Activated CD8-positive, alpha-beta memory T cell treated with anti-CD3 and anti-CD28 coated beads for 48 hours (primary cell): ENCODE measurements at regions not wholly inside any gene's neighbourhood (a gene's known extent, or its start where the extent isn't known, plus 50 kb on each side); places are given as distances from the start of the nearest gene placed in this dataset.

Experiments used
- DNase-seq, 3 experiments: peaks; one replicate each; pipeline ENCODE4 v3.0.0-alpha.2; 2020; ENCODE audit warnings: low read depth in 2 of 3, low spot score in 2 of 3

DNA sequence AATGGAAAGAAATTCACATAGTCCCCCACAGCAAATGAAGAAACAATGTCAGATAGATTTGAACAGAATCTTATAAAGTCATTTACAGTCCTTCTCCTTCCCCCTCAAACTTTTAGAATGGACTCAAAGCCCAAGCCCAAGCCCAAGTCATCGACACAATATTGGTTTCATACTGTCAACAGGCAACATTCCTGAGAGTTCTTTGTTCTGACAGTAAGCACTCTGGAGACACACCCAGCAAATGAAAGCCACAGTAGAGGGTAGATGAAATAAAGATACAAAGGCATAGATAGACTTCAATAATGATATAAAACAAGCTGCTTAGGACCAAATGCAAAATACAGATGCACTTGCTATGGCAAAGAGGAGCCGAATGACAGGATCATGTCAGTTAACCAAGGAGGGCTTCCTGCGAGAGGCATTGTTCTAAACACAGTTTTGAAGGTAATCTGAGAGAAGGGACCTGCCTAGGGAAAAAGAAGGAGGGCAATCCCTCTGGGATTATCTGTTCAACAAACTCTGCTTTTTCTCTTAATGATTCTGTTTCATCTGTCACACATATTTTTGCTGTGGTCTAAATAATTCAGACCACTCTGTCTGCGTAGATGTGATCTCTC lies 97.1 kb upstream of the MAP4K3 start:
- no peak for DNase-seq

DNA sequence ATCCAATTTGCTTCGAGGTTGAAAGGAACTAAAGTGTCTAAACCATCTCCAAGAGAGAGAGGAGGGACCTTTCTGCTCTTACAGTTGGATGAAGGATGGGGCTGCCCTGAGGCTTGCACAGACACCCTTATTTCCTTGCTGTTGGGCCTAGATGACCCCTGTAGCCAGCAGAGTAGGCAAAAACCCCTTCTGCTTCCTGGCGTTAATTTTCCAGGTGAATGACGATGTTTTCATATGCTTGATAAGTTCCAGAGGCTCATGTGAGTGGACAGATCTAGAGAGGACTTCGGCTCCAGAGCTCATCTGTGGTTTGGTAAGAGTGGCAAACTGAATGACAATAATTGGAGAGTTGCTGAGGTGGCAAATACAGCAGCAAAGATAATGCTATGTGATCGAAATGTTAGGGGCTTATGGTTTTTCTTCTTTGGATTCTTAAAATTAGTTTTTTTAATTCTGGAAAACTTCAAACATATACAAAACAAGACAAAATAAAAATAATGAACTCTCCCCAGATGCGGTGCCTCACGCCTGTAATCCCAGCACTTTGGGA lies 98.6 kb upstream of the MAP4K3 start:
- no peak for DNase-seq

DNA sequence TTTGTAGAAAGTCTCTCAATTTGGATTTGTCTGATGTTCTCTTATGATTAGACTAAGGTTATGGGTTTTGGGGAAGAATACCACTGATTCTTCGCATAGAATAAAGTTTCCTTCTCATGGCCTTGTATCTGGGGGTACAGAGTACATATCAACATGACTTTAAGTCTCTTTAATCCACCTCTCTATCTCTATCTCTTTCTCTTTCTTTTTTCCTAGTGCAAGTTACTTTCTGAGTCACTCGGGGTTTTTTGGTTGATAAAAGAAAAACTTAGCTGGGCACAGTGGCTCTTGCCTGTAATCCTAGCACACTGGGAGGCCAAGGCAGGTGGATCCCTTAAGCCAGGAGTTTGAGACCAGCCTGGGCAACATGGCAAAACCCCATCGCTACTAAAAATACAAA lies 100.1 kb upstream of the MAP4K3 start:
- no peak for DNase-seq

DNA sequence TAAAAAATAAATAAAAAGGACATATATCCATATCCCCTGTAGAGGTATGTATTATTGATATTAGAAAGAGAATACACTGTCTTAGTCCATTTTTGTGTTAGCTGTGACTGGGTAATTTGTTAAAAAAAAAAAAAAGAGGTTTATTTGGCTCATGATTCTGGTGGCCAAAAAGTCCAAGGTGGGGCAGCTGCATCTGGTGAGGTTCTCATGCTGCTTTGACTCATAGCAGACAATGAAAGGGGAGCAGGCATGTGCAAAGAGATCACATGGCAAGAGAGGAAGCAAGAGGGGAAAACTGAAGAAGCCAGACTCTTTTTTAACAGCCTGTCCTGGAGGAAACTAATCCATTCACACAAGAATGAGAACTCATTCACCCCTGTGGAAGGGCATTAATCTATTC lies 101.6 kb upstream of the MAP4K3 start:
- no peak for DNase-seq

DNA sequence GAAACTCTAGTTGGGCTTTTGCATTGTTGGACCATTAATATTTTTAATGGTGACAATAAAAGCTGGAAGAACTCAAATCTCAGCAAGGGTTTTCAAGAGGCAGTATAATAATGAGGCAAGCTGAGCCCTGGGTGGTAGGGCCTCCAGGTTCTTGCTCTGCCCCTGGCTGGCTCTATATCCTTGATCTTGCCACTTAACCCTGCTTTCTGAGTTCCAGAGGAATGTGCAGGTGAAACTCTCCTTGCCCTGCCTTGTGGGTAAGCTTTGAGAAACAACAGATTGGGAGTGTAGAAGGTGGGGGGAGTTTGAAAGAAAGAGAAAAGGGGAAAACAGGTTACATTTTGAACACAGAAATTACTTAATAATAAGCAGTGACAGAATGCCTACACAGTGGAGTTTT lies 103.3 kb upstream of the MAP4K3 start:
- no peak for DNase-seq

DNA sequence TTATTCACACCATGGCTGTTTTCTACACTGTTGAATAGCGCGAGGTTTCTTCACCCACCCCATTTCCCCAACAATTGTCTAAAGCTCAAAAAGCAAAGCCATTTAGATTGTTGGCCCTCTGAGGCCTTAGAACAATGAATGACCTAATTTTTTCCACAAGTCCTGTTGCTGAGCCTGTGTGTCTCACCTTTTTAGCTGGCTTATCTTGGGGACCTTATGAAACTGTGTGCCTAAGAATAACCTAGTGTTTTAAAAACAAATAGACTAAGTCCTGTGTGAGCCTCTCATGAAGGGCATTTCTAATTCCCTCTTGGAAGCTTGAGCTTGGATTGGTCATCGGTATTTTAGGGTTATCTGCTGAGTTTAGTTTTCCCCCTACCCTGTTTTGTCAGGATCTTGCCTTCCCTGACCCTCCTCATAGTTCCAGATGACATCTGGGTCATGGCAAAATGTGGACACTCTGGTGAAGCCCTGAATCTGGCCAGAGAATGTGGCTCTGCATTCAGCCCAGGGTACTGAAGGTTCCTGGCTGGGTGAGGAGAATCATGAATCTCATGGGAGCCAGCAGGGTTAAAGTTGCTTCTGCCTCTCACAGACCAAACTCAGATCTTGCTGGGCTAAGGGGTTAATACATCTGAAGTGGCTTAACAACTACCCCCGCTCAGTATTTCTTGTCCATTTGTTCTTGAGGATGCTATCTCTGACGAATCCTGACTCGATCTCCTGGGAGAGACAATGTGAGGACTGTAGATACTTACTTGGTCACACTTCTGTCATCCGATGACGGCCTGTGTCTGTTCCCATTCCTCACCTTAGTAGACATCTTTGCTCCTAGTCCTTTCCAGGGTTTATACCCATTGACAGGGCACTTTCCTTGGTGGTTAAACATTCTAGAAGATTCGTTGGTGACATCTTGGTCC lies 104.2 kb upstream of the MAP4K3 start:
- DNase-seq, result no peak

DNA sequence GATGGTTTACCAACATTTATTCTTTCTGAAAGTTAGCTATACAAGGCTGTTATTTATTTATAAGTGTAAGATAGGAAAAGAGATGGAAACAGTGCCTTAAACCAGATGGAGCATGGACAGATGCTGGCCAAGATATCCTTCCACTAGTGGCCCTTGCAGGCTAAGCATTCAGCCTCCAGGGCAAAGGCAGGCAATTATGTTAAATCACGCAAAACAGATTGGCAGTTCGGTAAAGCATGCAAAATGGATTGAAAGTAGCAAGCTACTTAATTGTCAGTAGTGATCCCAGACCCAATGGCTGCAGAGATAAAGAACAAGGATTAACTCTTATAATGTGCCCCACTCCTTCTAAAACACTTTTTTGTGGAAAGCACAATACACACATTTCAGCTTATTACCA lies 105.4 kb upstream of the MAP4K3 start:
- no peak for DNase-seq

DNA sequence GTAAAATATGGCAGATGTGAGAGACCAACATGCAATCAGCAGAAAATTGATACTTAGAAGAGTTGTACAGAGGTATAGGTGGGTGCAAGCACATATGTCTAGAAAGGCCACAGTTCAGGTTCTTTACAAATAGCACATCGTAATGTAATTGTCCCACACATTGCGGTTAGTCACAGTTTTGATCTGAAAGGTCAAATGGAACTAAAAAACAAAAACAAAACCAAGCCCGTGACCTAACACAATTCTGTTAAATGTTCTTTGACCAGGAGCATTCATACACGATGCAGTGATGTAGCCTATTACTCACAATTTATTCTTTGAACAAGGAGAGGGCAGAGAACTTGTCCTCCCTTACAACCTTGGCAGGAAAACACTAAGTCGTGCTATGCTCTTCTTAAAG lies 108.9 kb upstream of the MAP4K3 start:
- DNase-seq, result no peak

DNA sequence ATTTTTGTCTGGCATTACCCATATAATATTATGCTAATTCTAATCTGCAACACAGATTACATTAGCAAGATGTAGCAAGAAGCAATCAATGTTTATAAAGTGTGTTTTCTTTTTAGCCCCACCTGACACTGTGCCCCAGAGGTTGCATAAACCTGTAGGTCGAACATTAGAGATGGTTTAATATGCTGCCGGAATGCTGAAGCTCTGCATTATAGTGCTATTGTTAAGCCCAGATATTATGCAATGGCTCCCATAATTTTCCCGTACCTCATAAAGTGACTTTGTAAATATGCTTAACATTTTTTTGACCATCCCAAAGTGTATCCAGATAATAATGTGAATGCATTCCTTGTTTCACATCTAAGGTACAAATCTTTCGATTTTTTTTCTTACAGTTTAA lies 109.3 kb upstream of the MAP4K3 start:
- DNase-seq, result no peak

DNA sequence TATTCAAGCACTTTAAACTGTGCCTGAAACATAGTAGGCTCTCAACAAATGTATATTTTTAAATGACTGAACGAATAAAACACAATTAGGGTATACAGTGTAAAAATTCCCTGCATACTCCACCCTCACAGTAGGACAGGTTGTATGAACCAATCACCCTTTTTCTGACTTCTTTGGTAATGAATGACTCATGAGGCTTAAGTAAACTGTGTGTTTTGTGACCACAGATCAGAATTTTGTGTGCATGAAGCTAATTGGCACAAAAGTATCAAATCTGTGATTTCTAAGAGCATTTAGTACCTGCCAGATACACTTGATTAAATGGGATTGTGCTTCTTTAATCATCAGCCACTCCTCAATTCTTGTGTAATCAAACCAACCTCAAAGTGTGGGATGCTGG lies 109.9 kb upstream of the MAP4K3 start:
- no peak for DNase-seq

DNA sequence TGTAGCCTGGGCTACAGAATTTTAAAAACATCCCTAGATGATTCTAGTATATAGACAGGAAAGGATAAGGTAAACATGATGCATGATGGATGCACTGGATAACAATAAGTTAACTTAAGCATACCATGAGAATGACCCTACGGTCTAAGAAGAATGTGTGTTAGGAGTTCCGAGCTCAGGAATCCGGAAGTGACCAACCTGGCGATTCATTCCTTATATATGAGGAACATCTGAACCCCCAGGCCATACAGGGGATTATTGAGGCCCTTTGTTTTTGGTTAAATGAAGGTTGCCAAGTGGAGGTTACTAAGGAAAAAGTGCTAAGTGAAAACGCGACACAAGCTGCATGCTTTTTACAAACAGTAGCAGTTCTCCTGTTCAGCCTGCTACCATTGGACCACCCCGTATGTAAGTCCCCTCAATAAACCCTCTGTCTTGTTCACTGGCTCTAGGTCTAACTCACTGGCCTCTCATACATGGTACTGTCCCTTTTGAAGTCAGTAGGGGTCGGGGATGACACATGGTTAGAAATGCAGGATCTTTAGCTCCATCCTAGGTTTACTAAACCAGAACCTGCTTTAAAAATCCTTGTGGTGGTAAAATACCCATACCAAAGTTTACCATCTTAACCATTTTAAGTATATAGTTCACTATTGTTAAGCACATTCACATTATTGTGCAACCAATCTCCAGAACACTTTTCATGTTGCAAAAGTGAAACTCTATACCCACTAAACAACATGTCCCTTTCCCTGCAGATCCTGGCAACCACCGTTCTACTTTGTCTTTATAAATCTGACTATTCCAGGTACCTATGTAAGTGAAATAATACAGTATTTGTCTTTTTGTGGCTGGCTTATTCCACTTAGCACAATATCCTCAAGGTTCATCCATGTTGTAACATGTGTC lies 111.0 kb upstream of the MAP4K3 start:
- no peak for DNase-seq

DNA sequence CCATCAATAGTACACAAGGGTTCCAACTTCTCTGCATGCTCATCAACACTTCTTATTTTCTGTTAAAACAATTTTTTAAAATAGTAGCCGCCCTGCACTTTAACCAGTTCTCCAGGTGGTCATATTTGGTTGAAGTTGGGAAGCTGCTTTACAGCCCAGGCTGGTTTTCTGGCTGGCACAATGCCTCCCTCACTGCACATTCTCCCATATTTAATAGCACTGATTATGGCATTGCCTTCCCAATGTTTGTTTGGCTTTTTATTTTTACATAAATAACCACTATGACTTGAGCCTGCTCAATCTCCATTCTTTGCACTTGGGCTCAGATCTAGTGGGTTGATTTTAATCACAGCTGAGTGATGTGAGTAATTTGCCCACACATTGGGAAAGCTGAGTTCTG lies 111.9 kb upstream of the MAP4K3 start:
- DNase-seq, result no peak

DNA sequence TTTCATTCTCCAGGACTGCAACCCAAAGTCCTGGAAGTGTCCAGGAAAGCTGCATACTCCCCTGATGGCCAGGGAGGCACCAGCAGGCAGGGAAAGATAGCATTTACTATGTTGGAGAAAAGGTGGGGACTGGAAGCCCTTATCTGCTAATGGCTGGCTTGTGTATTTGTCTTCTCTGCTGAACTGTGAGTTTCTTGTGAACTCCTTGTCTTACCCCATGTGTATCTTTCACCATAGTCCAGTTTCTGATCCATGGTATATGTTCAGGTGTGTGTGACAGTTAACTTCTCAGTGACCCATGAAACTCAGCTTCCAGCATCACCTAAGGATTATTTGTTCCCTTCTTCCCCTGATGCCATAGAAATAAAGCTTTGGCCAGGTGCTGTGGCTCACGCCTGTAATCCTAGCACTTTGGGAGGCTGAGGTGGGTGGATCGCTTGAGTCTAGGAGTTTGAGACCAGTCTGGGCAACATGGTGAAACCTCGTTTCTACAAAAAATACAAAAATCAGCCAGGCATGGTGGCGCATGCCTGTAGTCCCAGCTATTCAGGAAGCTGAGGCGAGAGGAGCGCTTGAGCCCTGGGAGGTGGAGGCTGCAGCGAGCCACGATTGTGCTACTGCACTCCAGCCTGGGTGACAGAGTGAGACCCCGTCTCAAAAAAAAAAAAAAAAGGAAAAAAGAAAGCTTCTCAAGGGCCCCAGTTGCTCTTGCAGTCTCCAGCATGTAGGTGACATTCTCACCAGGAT lies 112.8 kb upstream of the MAP4K3 start:
- no peak for DNase-seq

DNA sequence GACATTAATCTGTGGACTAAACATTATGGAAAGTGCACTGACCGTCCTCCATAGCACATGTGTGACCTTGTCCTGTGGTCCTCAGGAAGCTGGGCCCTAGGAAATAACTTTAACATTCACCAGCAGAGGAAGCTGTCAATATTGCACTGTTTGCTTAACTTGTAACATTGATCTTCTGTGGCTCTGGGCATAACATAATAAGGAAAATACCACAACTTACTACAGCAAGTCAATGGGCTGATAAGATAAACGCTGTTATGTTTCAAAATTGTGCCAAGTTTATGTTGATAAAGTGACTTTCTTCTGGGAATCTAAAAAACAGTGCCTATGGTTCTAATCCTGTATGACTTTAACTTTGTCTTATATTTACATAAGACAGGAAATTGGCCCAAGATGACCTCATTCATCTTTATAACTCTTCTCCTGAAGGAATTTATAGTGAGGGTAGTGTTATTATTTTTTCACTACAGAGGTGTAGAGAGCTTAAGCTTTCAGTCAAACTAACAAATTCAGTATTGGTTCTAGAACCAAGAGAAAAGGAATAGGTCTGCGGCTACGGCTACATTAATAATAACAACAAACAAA lies 113.7 kb upstream of the MAP4K3 start:
- DNase-seq, result no peak

DNA sequence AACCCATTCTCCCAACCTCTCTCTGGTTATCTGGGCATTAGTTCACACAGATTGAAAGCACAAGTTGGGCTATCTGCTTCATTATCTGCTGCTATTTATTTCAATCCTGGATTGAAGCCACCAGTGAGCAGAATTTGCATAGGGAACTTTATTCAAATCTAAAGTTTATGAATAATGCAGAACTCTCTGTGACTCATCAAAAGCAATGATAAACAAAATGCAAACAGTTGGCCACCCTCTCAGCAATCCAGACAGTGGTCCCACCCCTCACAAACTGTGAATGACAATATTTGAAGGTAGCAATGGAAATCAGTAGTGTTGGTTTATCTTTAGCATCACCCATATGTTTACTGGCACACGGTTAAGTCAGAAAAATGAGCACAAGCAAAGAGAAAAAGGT lies 106.8 kb upstream of the TMEM178A start:
- no peak for DNase-seq

DNA sequence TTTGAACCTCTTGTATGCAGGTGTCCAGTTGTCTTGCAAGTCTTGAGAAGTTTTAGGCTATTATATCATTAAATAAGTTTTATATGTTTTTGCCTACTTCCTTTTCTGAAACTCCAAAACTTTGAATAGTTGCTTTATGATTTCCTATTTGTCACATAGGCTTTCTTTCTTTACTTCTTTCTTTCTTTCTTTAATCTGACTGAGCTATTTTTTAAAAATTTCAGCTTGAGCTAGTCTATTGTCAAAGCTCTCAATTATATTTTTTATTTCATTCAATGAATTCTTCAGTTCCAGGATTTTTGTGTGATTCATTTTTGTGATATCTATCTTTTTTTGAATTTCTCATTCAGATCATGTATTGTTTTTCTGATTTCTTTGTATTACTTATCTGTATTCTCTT lies 102.1 kb upstream of the TMEM178A start:
- no peak for DNase-seq

DNA sequence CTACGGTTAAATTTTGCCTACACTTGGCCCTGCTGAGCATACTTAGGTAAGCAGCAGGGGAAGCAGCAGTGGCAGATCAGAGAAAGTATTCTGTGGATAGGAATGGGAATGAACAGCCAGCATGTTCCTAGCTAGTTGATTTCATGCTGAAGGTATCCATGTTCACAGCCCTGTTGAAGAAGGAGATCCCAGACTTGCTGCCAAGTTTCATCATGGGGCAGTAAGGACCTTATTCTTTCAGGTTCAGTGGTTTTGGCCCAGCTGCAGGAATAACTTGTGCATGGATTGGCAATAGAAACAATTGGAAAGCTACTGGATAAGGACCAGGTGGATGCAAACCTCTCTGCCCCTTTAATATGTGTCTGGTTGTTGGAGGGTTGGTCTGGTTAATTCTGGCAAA lies 98.2 kb upstream of the TMEM178A start:
- no peak for DNase-seq

DNA sequence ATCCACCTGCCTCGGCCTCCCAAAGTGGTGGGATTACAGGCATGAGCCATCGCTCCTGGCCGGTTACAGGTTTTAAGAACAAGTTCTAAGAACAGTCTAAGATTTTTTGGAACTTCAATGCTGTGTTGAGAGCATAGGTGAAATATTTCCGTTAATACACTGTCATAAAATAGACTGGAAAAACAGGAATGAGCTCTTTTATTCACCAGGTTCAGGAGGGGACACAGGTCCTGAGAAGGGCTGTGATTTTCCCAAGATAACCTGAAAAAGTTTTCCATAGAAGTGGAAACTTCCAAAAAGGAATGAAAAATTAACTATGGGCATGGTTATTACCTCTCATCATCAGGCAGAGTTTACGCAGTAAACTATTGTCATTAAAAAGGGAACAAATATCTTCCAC lies 97.6 kb upstream of the TMEM178A start:
- no peak for DNase-seq

DNA sequence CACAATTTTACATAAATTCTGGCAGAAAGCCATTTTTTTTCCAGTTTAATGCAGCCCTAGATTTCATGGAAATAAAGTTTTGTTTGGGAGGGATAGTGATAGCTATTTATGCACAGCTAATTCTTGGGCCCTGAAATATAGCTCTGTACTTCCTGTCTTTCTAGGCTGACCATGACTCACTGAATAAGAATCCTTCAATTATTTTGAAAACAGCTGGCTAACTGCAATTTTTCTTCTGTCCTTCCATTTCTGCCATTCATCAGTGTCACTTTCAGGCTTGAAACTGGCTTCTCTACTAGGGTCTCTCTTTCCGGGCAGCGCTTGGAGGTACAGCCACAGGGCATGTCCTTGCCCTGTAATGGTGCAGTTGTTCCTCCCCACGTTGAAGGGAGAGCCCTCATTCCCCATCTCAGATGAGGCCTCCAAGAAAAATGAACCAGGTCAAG lies 97.1 kb upstream of the TMEM178A start:
- DNase-seq, result no peak

DNA sequence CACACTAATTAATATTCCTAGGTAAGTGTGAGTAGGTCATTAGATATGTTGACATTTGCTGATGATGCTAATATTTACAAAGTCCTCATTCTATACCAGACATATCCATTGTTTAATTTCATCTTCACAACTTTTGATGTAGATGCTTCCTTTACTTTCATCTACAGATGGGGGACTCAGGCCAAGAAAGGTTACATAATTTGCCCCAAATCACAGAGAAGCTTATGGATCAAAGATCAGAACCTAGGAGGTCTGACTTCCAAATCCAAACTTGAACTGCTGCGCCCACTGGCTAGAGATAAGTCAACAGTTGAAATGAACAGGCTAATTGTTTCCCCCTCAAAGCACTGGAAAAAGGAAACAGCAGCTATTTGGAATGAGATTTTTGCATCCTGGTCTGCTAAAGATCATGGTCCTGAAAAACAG lies 95.6 kb upstream of the TMEM178A start:
- no peak for DNase-seq
